IMR-90 (cell line): ENCODE measurements at regions not wholly inside any gene's neighbourhood (a gene's known extent, or its start where the extent isn't known, plus 50 kb on each side); places are given as distances from the start of the nearest gene placed in this dataset.

Source experiments
- ATAC-seq: fragments of 200-7000 bp; cut with Tn5 transposase; 2 replicates; pipeline ENCODE4 v1.9.1; 2020; ENCODE audit warnings: low read depth, mild to moderate bottlenecking, moderate library complexity
- BruUV-seq: library from RNA; stranded (reverse); fragments of 400-500 nt; replicated peaks from 2 replicates; lab custom pipeline; 2021; lab: Mats Ljungman, UMichigan
- CTCF ChIA-PET: fragments of 300-600 bp; formaldehyde crosslinking; extraction: SDS; loops from one replicate; lab custom pipeline; 2021; ENCODE audit warnings: antibody characterized with exemption; lab: Yijun Ruan, JAX
- POLR2A ChIA-PET: fragments of 300-600 bp; sonication (Branson Sonifier 250); formaldehyde crosslinking; loops from one replicate; lab custom pipeline; 2022; ENCODE audit warnings: antibody characterized with exemption; ENCODE audit not compliant: unreplicated experiment; lab: Charles Lee
- DNase-seq: peaks from one replicate; pipeline ENCODE4 v3.0.0; 2013
- H2AFZ ChIP-seq: replicated peaks from 2 replicates; pipeline ENCODE3; 2013; ENCODE audit warnings: low read length, mild to moderate bottlenecking; ENCODE audit not compliant: poor library complexity
- H2AK5ac ChIP-seq: 2 replicates; pipeline ENCODE4 v1.6.1; 2013; ENCODE audit warnings: low read depth, low read length, inconsistent platforms
- H2AK9ac ChIP-seq: replicated peaks from 2 replicates; pipeline ENCODE3; 2013; ENCODE audit warnings: mild to moderate bottlenecking, low read depth, low read length, moderate library complexity; ENCODE audit not compliant: poor library complexity
- H2BK120ac ChIP-seq: 2 replicates; pipeline ENCODE4 v1.6.1; 2013; ENCODE audit warnings: low read depth, low read length, inconsistent platforms
- H2BK15ac ChIP-seq: 3 replicates; pipeline ENCODE4 v1.6.1; 2013; ENCODE audit warnings: low read depth, low read length, inconsistent platforms
- H2BK20ac ChIP-seq: 2 replicates; pipeline ENCODE4 v1.6.1; 2013; ENCODE audit warnings: low read depth, mild to moderate bottlenecking, inconsistent platforms, low read length, moderate library complexity
- H2BK5ac ChIP-seq: 2 replicates; pipeline ENCODE4 v1.6.1; 2013; ENCODE audit warnings: mild to moderate bottlenecking, low read depth, low read length, inconsistent platforms; ENCODE audit not compliant: poor library complexity, severe bottlenecking
- H3K14ac ChIP-seq: replicated peaks from 2 replicates; pipeline ENCODE4 v1.6.1; 2013; ENCODE audit warnings: low read depth, low read length, inconsistent platforms
- H3K18ac ChIP-seq: 2 replicates; pipeline ENCODE4 v1.6.1; 2013; ENCODE audit warnings: low read depth, low read length, control low read depth
- H3K23ac ChIP-seq: 2 replicates; pipeline ENCODE4 v1.6.1; 2013; ENCODE audit warnings: low read depth, low read length, inconsistent platforms
- H3K27ac ChIP-seq: 2 replicates; pipeline ENCODE4 v1.5.1; 2013; ENCODE audit warnings: mild to moderate bottlenecking, control low read depth, low read length; ENCODE audit not compliant: insufficient read depth
- H3K27me3 ChIP-seq: 2 replicates; pipeline ENCODE4 v1.6.1; 2013; ENCODE audit warnings: low read length; ENCODE audit not compliant: control insufficient read depth, insufficient read depth
- H3K36me3 ChIP-seq: 2 replicates; pipeline ENCODE4 v1.6.1; 2013; ENCODE audit warnings: low read length, mixed read lengths; ENCODE audit not compliant: control insufficient read depth, insufficient read depth
- H3K4ac ChIP-seq: 2 replicates; pipeline ENCODE4 v1.6.1; 2013; ENCODE audit warnings: low read depth, low read length, inconsistent platforms
- H3K4me1 ChIP-seq: 2 replicates; pipeline ENCODE4 v1.6.1; 2013; ENCODE audit warnings: low read length, mixed read lengths; ENCODE audit not compliant: control insufficient read depth, insufficient read depth
- H3K4me2 ChIP-seq: 2 replicates; pipeline ENCODE4 v1.6.1; 2013; ENCODE audit warnings: low read depth, mild to moderate bottlenecking, control low read depth, low read length, moderate library complexity
- H3K4me3 ChIP-seq: 2 replicates; pipeline ENCODE4 v1.5.1; 2013; ENCODE audit warnings: low read depth, mild to moderate bottlenecking, control low read depth, low read length, moderate library complexity; ENCODE audit not compliant: insufficient read depth
- H3K56ac ChIP-seq: 2 replicates; pipeline ENCODE4 v1.6.1; 2013; ENCODE audit warnings: low read length, inconsistent platforms; ENCODE audit not compliant: insufficient read depth; ENCODE audit errors: extremely low read depth
- H3K79me1 ChIP-seq, 2 experiments: 2 replicates each; pipeline ENCODE4 v1.6.1; 2013; ENCODE audit warnings: low read length in 2 of 2, inconsistent platforms in 1 of 2, low read depth in 1 of 2
- H3K9ac ChIP-seq: 2 replicates; pipeline ENCODE4 v1.6.1; 2013; ENCODE audit warnings: low read depth, low read length, control low read depth
- H3K9me1 ChIP-seq: 2 replicates; pipeline ENCODE4 v1.6.1; 2013; ENCODE audit warnings: low read length, inconsistent platforms; ENCODE audit not compliant: insufficient read depth
- H3K9me3 ChIP-seq: 2 replicates; pipeline ENCODE4 v1.6.1; 2013; ENCODE audit warnings: low read length; ENCODE audit not compliant: control insufficient read depth, insufficient read depth
- H4K20me1 ChIP-seq: 2 replicates; pipeline ENCODE4 v1.6.1; 2013; ENCODE audit warnings: low read length, inconsistent platforms; ENCODE audit not compliant: insufficient read depth
- H4K5ac ChIP-seq: 2 replicates; pipeline ENCODE4 v1.6.1; 2013; ENCODE audit warnings: mild to moderate bottlenecking, low read depth, low read length, control low read depth
- H4K8ac ChIP-seq, 2 experiments: 2 replicates each; pipeline ENCODE4 v1.6.1; 2013; ENCODE audit warnings: low read depth in 2 of 2, low read length in 2 of 2, control low read depth in 1 of 2, inconsistent platforms in 1 of 2
- H4K91ac ChIP-seq: 2 replicates; pipeline ENCODE4 v1.6.1; 2013; ENCODE audit warnings: low read depth, low read length, inconsistent platforms; ENCODE audit not compliant: insufficient read depth
- BHLHE40 ChIP-seq: fragments of 150-350 bp; IDR thresholded peaks from 2 replicates; pipeline ENCODE4 v1.6.1; 2016; ENCODE audit warnings: mild to moderate bottlenecking, low read depth, low read length
- CEBPB ChIP-seq: IDR thresholded peaks from 2 replicates; pipeline ENCODE4 v1.6.1; 2012; ENCODE audit warnings: low read depth, low read length, improper control_type of control experiment
- CHD1 ChIP-seq: IDR thresholded peaks from 2 replicates; pipeline ENCODE4 v1.6.1; 2012; ENCODE audit warnings: low read depth, low read length, improper control_type of control experiment
- CTCF ChIP-seq: conservative IDR thresholded peaks from 2 replicates; pipeline ENCODE4 v1.5.1; 2012; ENCODE audit warnings: mild to moderate bottlenecking, low read depth, low read length, improper control_type of control experiment
- ELK1 ChIP-seq: fragments of 150-350 bp; IDR thresholded peaks from 2 replicates; pipeline ENCODE4 v1.6.1; 2016; ENCODE audit warnings: low read depth, mild to moderate bottlenecking, low read length, moderate library complexity, borderline replicate concordance
- FOS ChIP-seq: fragments of 150-350 bp; IDR thresholded peaks from 2 replicates; pipeline ENCODE4 v1.6.1; 2016; ENCODE audit warnings: low read depth, low read length
- MAFK ChIP-seq: IDR thresholded peaks from 2 replicates; pipeline ENCODE4 v1.6.1; 2012; ENCODE audit warnings: low read depth, low read length, improper control_type of control experiment
- MAZ ChIP-seq: IDR thresholded peaks from 2 replicates; pipeline ENCODE4 v1.6.1; 2012; ENCODE audit warnings: low read depth, mild to moderate bottlenecking, low read length, improper control_type of control experiment, moderate library complexity, borderline replicate concordance
- MXI1 ChIP-seq: IDR thresholded peaks from 2 replicates; pipeline ENCODE4 v1.6.1; 2012; ENCODE audit warnings: low read depth, mild to moderate bottlenecking, low read length, moderate library complexity, borderline replicate concordance
- NFE2L2 ChIP-seq: fragments of 150-350 bp; IDR thresholded peaks from 2 replicates; pipeline ENCODE4 v1.6.1; 2016; ENCODE audit warnings: low read depth, mild to moderate bottlenecking, low read length
- POLR2A ChIP-seq: IDR thresholded peaks from 2 replicates; pipeline ENCODE4 v1.6.1; 2012; ENCODE audit warnings: mild to moderate bottlenecking, low read depth, low read length
- RAD21 ChIP-seq: IDR thresholded peaks from 2 replicates; pipeline ENCODE4 v1.6.1; 2012; ENCODE audit warnings: low read length, improper control_type of control experiment
- RCOR1 ChIP-seq: IDR thresholded peaks from 2 replicates; pipeline ENCODE4 v1.6.1; 2012; ENCODE audit warnings: mild to moderate bottlenecking, low read length, improper control_type of control experiment; ENCODE audit not compliant: insufficient replicate concordance
- RFX5 ChIP-seq: IDR thresholded peaks from 2 replicates; pipeline ENCODE4 v1.8.0; 2012; ENCODE audit warnings: low read depth, mild to moderate bottlenecking, low read length, moderate library complexity
- SMC3 ChIP-seq: fragments of 150-350 bp; IDR thresholded peaks from 2 replicates; pipeline ENCODE4 v1.6.1; 2016; ENCODE audit warnings: low read depth, mild to moderate bottlenecking, antibody characterized with exemption, low read length, moderate library complexity
- USF2 ChIP-seq: fragments of 150-350 bp; IDR thresholded peaks from 2 replicates; pipeline ENCODE4 v1.6.1; 2017; ENCODE audit warnings: mild to moderate bottlenecking, antibody characterized with exemption, low read length, low read depth
- WGBS, 2 experiments: methylation state at CpG; one replicate each; pipeline versions ENCODE4 v1.1.5 to v1.1.7; 2013; ENCODE audit warnings: missing lambda C conversion rate in 2 of 2; ENCODE audit not compliant: insufficient read length in 1 of 2; ENCODE audit errors: extremely low coverage in 2 of 2; 5-methylcytosine and 5-hydroxymethylcytosine counted together
- dilution Hi-C: fragments of 300-500 bp; cut with HindIII; formaldehyde crosslinking; loops from one replicate; pipeline ENCODE4 v1.14.3; 2018; ENCODE audit warnings: low sequenced_read_pairs; ENCODE audit not compliant: unreplicated experiment
- in situ Hi-C: fragments of 300-500 bp; cut with MboI; formaldehyde crosslinking; loops from 3 replicates; pipeline ENCODE4 v1.14.3; 2019; ENCODE audit warnings: low sequenced_read_pairs, inconsistent platforms, mixed read lengths
- intact Hi-C: fragments of 100-400 bp; cut with micrococcal nuclease; formaldehyde crosslinking; loops from 2 replicates; pipeline ENCODE4 v1.10.0; 2022

GRCh38 chr5:54904425-54904824 is 81.0 kb downstream of the ESM1 start:
- dilution Hi-C loops (no loop called here), intact Hi-C loops (loop anchor here (5.0 kb wide), 1 partner anchor 462 kb away; no protein-coding TSS in a partner anchor), in situ Hi-C loops (no loop called here)
- Histone ChIP-seq H3K4me3 (no peak overlapping the region), H3K9me1 (0 out of 2 replicates have a peak, but pooled peaks cover 3% of the 10 kb centered on the region), H3K18ac (no peak overlapping the region), H4K91ac (no peak overlapping the region), H2BK20ac (no peak overlapping the region), H4K5ac (no peak overlapping the region), H3K9ac (no peak overlapping the region), H2BK5ac (no peak overlapping the region), H4K20me1 (0 out of 2 replicates have a peak, but pooled peaks cover 4% of the 10 kb centered on the region), H3K27ac (no peak overlapping the region), H3K14ac (0 out of 2 replicates have a peak overlapping the region, but pooled peaks have one; percentile 38), H3K4me2 (no peak overlapping the region), H3K4me1 (peaks cover 17% of the 10 kb centered on the region), H2BK120ac (no peak overlapping the region), H3K9me3 (no peaks in the 10 kb centered on the region), H3K4ac (no peak overlapping the region), H3K56ac (no peak overlapping the region), H2AK9ac (no peak overlapping the region), H3K36me3 (no peaks in the 10 kb centered on the region), H2BK15ac (no peak overlapping the region), H4K8ac (no peak overlapping the region), H2AK5ac (no peak overlapping the region), H3K27me3 (no peaks in the 10 kb centered on the region), H2AFZ (no peak overlapping the region), H3K23ac (no peak overlapping the region), H3K79me1 (no peaks in the 10 kb centered on the region)
- BruUV-seq, result no TSS peak
- ChIA-PET POLR2A (interaction anchor here (1.0 kb wide), 1 partner anchor 255 kb away, joined by 5 read pairs; the partner anchor contains the start of gene GPX8), CTCF (interaction anchor here (1.0 kb wide), 1 partner anchor 256 kb away, joined by 6 read pairs; the partner anchor contains the start of gene GPX8)
- no CpG with 5 or more reads among the region's 2 CpGs for WGBS, 2 experiments
- TF ChIP-seq RAD21, result peak; percentile 64
- TF ChIP-seq POLR2A, result no peak
- TF ChIP-seq MXI1, result no peak
- TF ChIP-seq NFE2L2, result no peak
- TF ChIP-seq MAZ, result no peak
- no peak for TF ChIP-seq BHLHE40
- TF ChIP-seq CHD1, result no peak
- peak; percentile 70 for TF ChIP-seq CTCF
- no peak for TF ChIP-seq USF2
- TF ChIP-seq RFX5, result no peak
- TF ChIP-seq RCOR1, result no peak
- no peak for TF ChIP-seq MAFK
- TF ChIP-seq CEBPB, result no peak
- no peak for TF ChIP-seq ELK1
- TF ChIP-seq FOS, result no peak
- TF ChIP-seq SMC3, result peak; percentile 50; the same call in 1 of the 2 replicates
- ATAC-seq (peak; percentile 74), DNase-seq (peak; percentile 73)
